NCI-H1048 (cell line): ENCODE measurements at regions not wholly inside any gene's neighbourhood (a gene's known extent, or its start where the extent isn't known, plus 50 kb on each side); places are given as distances from the start of the nearest gene placed in this dataset.

Experiments
- DNase-seq: peaks from one replicate; lab custom pipeline; 2025; lab: John Stamatoyannopoulos, UW

- no peak for DNase-seq
Measured at GRCh38 chr4:14446904-14447303, 555.4 kb upstream of the CPEB2 start.

GRCh38 chr4:14449308-14449707 is 553.0 kb upstream of the CPEB2 start:
- no peak for DNase-seq

- DNase-seq: no peak
Measured at GRCh38 chr4:14452001-14452400, 550.3 kb upstream of the CPEB2 start.

GRCh38 chr4:14452764-14453163 is 549.5 kb upstream of the CPEB2 start:
- no peak for DNase-seq

GRCh38 chr4:14458463-14458862 is 543.8 kb upstream of the CPEB2 start:
- DNase-seq: no peak

- no peak for DNase-seq
Measured at GRCh38 chr4:14465057-14465456, 537.2 kb upstream of the CPEB2 start.

GRCh38 chr4:14465507-14465906 is 536.8 kb upstream of the CPEB2 start:
- no peak for DNase-seq

- DNase-seq: no peak
Measured at GRCh38 chr4:14478504-14478903, 523.8 kb upstream of the CPEB2 start.

GRCh38 chr4:14496408-14496807 is 505.9 kb upstream of the CPEB2 start:
- DNase-seq: no peak

GRCh38 chr4:14496969-14497368 is 505.3 kb upstream of the CPEB2 start:
- DNase-seq: no peak

GRCh38 chr4:14504162-14504561 is 498.1 kb upstream of the CPEB2 start:
- DNase-seq: no peak

- DNase-seq: no peak
Measured at GRCh38 chr4:14513471-14513870, 488.8 kb upstream of the CPEB2 start.

- DNase-seq: no peak
Measured at GRCh38 chr4:14515556-14515955, 486.7 kb upstream of the CPEB2 start.

- DNase-seq: no peak
Measured at GRCh38 chr4:14518136-14518535, 484.1 kb upstream of the CPEB2 start.

GRCh38 chr4:14520171-14520570 is 482.1 kb upstream of the CPEB2 start:
- DNase-seq: no peak

GRCh38 chr4:14524276-14524675 is 478.0 kb upstream of the CPEB2 start:
- DNase-seq: no peak

- DNase-seq: no peak
Measured at GRCh38 chr4:14528918-14529317, 473.4 kb upstream of the CPEB2 start.

- DNase-seq: no peak
Measured at GRCh38 chr4:14529653-14530052, 472.6 kb upstream of the CPEB2 start.

GRCh38 chr4:14532436-14532835 is 469.8 kb upstream of the CPEB2 start:
- no peak for DNase-seq

- DNase-seq: no peak
Measured at GRCh38 chr4:14539246-14539645, 463.0 kb upstream of the CPEB2 start.

- no peak for DNase-seq
Measured at GRCh38 chr4:14545163-14545562, 457.1 kb upstream of the CPEB2 start.

GRCh38 chr4:14545807-14546206 is 456.5 kb upstream of the CPEB2 start:
- DNase-seq: no peak

GRCh38 chr4:14552119-14552518 is 450.2 kb upstream of the CPEB2 start:
- DNase-seq: no peak

GRCh38 chr4:14559646-14560045 is 442.6 kb upstream of the CPEB2 start:
- DNase-seq: no peak

GRCh38 chr4:14560577-14560976 is 441.7 kb upstream of the CPEB2 start:
- no peak for DNase-seq
